HG02759 (cell line): ENCODE measurements at regions not wholly inside any gene's neighbourhood (a gene's known extent, or its start where the extent isn't known, plus 50 kb on each side); places are given as distances from the start of the nearest gene placed in this dataset.
"Not testable (repeated sequence)": the region's sequence is repeated elsewhere in the genome, so short reads cannot be mapped to it uniquely, and the experiment has no call there.

Source experiments
- ATAC-seq: cut with Tn5 transposase; IDR thresholded peaks from one replicate; pipeline ENCODE4 v1.9.1; 2021; ENCODE audit warnings: mild to moderate bottlenecking, moderate library complexity; ENCODE audit not compliant: unreplicated experiment

- ATAC-seq: no peak
Measured at GRCh38 chr4:79850626-79851025, 222.4 kb downstream of the ANTXR2 start.

- no peak for ATAC-seq
Measured at GRCh38 chr4:79848329-79848728, 224.7 kb downstream of the ANTXR2 start.

GRCh38 chr4:79847411-79847810 lies 225.6 kb downstream of the ANTXR2 start:
- ATAC-seq: no peak

- ATAC-seq: no peak
Measured at GRCh38 chr4:79842162-79842561, 230.9 kb downstream of the ANTXR2 start.

GRCh38 chr4:79833857-79834256 lies 239.2 kb downstream of the ANTXR2 start:
- no peak for ATAC-seq

- no peak for ATAC-seq
Measured at GRCh38 chr4:79831701-79832514, 241.1 kb downstream of the ANTXR2 start.

GRCh38 chr4:79831119-79831528 lies 241.9 kb downstream of the ANTXR2 start:
- ATAC-seq: no peak

GRCh38 chr4:79827283-79827682 lies 245.7 kb downstream of the ANTXR2 start:
- ATAC-seq: no peak

- no peak for ATAC-seq
Measured at GRCh38 chr4:79823148-79823763, 249.8 kb downstream of the ANTXR2 start.

- peak; percentile 54 for ATAC-seq
Measured at GRCh38 chr4:79820427-79820826, 252.6 kb downstream of the ANTXR2 start.

- not testable (repeated sequence) for ATAC-seq
Measured at GRCh38 chr4:79807933-79808332, 265.1 kb downstream of the ANTXR2 start.

- ATAC-seq: no peak
Measured at GRCh38 chr4:79798047-79798446, 275.0 kb downstream of the ANTXR2 start.

- ATAC-seq: no peak
Measured at GRCh38 chr4:79796948-79797347, 276.1 kb downstream of the ANTXR2 start.

GRCh38 chr4:79788884-79789283 lies 284.1 kb downstream of the ANTXR2 start:
- ATAC-seq: no peak

- no peak for ATAC-seq
Measured at GRCh38 chr4:79780129-79780528, 292.9 kb downstream of the ANTXR2 start.

- no peak for ATAC-seq
Measured at GRCh38 chr4:79772510-79772909, 300.5 kb downstream of the ANTXR2 start.

GRCh38 chr4:79764120-79764519 lies 308.9 kb downstream of the ANTXR2 start:
- ATAC-seq: no peak

- ATAC-seq: no peak
Measured at GRCh38 chr4:79763486-79764075, 309.4 kb downstream of the ANTXR2 start.

- ATAC-seq: peak; percentile 67
Measured at GRCh38 chr4:79759793-79760192, 313.2 kb downstream of the ANTXR2 start.

- no peak for ATAC-seq
Measured at GRCh38 chr4:79757600-79757999, 315.4 kb downstream of the ANTXR2 start.

- ATAC-seq: no peak
Measured at GRCh38 chr4:79756140-79756895, 316.7 kb downstream of the ANTXR2 start.
